Trophoblast cell (in vitro differentiated cells and primary cell): ENCODE measurements at regions not wholly inside any gene's neighbourhood (a gene's known extent, or its start where the extent isn't known, plus 50 kb on each side); places are given as distances from the start of the nearest gene placed in this dataset.

Source experiments
- DNase-seq, 2 donors: peaks; one replicate each; pipeline ENCODE4 v3.0.0-alpha.2; 2016
- H2AFZ ChIP-seq: 2 replicates; pipeline ENCODE4 v1.6.1; 2013; ENCODE audit warnings: low read length, moderate library complexity, mild to moderate bottlenecking; ENCODE audit not compliant: insufficient read depth, poor library complexity
- H2AK5ac ChIP-seq: 2 replicates; pipeline ENCODE4 v1.6.1; 2013; ENCODE audit warnings: mild to moderate bottlenecking, low read length
- H2BK120ac ChIP-seq: 2 replicates; pipeline ENCODE4 v1.6.1; 2013; ENCODE audit warnings: low read length, mild to moderate bottlenecking, moderate library complexity; ENCODE audit not compliant: insufficient read depth, poor library complexity
- H2BK12ac ChIP-seq: 2 replicates; pipeline ENCODE4 v1.6.1; 2013; ENCODE audit warnings: mild to moderate bottlenecking, low read length, moderate library complexity
- H2BK5ac ChIP-seq: 2 replicates; pipeline ENCODE4 v1.6.1; 2013; ENCODE audit warnings: low read length, low read depth, moderate library complexity, mild to moderate bottlenecking; ENCODE audit not compliant: poor library complexity
- H3K14ac ChIP-seq: 2 replicates; pipeline ENCODE4 v1.6.1; 2013; ENCODE audit warnings: mild to moderate bottlenecking, low read length
- H3K18ac ChIP-seq: 2 replicates; pipeline ENCODE4 v1.6.1; 2013; ENCODE audit warnings: mild to moderate bottlenecking, low read length
- H3K23ac ChIP-seq: 2 replicates; pipeline ENCODE4 v1.6.1; 2013; ENCODE audit warnings: low read length
- H3K27ac ChIP-seq: 2 replicates; pipeline ENCODE4 v1.5.1; 2013; ENCODE audit warnings: low read depth, mild to moderate bottlenecking, inconsistent platforms, low read length, moderate library complexity
- H3K27me3 ChIP-seq: 2 replicates; pipeline ENCODE4 v1.6.1; 2013; ENCODE audit warnings: inconsistent platforms, mild to moderate bottlenecking, low read length, moderate library complexity; ENCODE audit not compliant: insufficient read depth
- H3K36me3 ChIP-seq, 2 experiments: 1 replicate in 1 of 2; 2 replicates in 1 of 2; pipeline ENCODE4 v1.6.1; 2013; ENCODE audit warnings: low read length in 2 of 2, mild to moderate bottlenecking in 2 of 2, moderate library complexity in 1 of 2; ENCODE audit not compliant: insufficient read depth in 2 of 2, control insufficient read depth in 1 of 2
- H3K4ac ChIP-seq: 2 replicates; pipeline ENCODE4 v1.6.1; 2013; ENCODE audit warnings: low read depth, mild to moderate bottlenecking, low read length, moderate library complexity
- H3K4me1 ChIP-seq, 2 experiments: 1 replicate in 1 of 2; 2 replicates in 1 of 2; pipeline ENCODE4 v1.6.1; 2013; ENCODE audit warnings: low read length in 2 of 2, mild to moderate bottlenecking in 2 of 2, moderate library complexity in 1 of 2; ENCODE audit not compliant: insufficient read depth in 2 of 2, control insufficient read depth in 1 of 2
- H3K4me2 ChIP-seq: 2 replicates; pipeline ENCODE4 v1.6.1; 2013; ENCODE audit warnings: inconsistent platforms, mild to moderate bottlenecking, low read length, moderate library complexity
- H3K4me3 ChIP-seq: 2 replicates; pipeline ENCODE4 v1.5.1; 2013; ENCODE audit warnings: mild to moderate bottlenecking, low read depth, low read length, inconsistent platforms
- H3K79me1 ChIP-seq: one replicate; pipeline ENCODE4 v1.6.1; 2013; ENCODE audit warnings: low read length
- H3K79me2 ChIP-seq: 2 replicates; pipeline ENCODE4 v1.6.1; 2013; ENCODE audit warnings: low read length, mild to moderate bottlenecking; ENCODE audit not compliant: control insufficient read depth, insufficient read depth, poor library complexity
- H3K9ac ChIP-seq: 2 replicates; pipeline ENCODE4 v1.6.1; 2013; ENCODE audit warnings: mild to moderate bottlenecking, low read length
- H3K9me3 ChIP-seq: 2 replicates; pipeline ENCODE4 v1.6.1; 2013; ENCODE audit warnings: low read depth, mild to moderate bottlenecking, control low read depth, inconsistent platforms, low read length; ENCODE audit not compliant: insufficient read depth
- H4K12ac ChIP-seq: 2 replicates; pipeline ENCODE4 v1.6.1; 2013; ENCODE audit warnings: low read depth, mild to moderate bottlenecking, low read length, moderate library complexity
- H4K8ac ChIP-seq: 2 replicates; pipeline ENCODE4 v1.6.1; 2013; ENCODE audit warnings: low read depth, mild to moderate bottlenecking, low read length, moderate library complexity
- H4K91ac ChIP-seq: one replicate; pipeline ENCODE4 v1.6.1; 2013; ENCODE audit warnings: low read depth, mild to moderate bottlenecking, low read length, moderate library complexity
- WGBS: extraction: QIAGEN DNeasy Blood & Tissue Kit; methylation state at CpG from one replicate; pipeline ENCODE4 v1.1.7; 2013; ENCODE audit warnings: missing lambda C conversion rate; ENCODE audit not compliant: insufficient read length, insufficient coverage; ENCODE audit errors: extremely low coverage; 5-methylcytosine and 5-hydroxymethylcytosine counted together

DNA sequence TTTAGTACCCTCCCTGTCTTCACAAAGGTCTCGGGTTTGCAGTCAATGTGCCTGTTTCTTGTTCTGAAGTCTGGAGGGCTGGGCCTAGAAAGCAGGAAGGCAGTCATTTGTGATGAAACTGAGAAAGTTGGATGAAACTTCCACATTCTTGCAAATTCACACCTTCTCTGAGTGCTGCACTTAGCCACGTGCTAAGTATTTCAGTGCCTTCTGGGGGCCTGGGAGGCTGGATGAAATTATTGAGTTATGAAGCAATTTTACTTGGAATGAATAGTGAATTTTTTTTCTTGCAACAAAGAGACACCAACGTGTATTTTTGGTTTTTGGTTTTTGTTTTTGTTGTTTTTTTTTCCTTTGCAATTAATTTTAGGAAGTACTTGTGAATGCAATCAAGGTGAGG is 71.2 kb downstream of the MSX1 start:
- no peak overlapping the region for H3K4ac ChIP-seq
- no peak overlapping the region for H3K4me2 ChIP-seq
- no peak overlapping the region for H3K4me3 ChIP-seq
- no peak overlapping the region for H2BK5ac ChIP-seq
- no peaks in the 10 kb centered on the region for H3K4me1 ChIP-seq
- no peak overlapping the region for H3K9ac ChIP-seq
- no CpG with 5 or more reads among the region's 3 CpGs for WGBS
- H2AK5ac ChIP-seq = no peak overlapping the region
- no peak overlapping the region for H3K23ac ChIP-seq
- H4K12ac ChIP-seq = no peak overlapping the region
- no peak overlapping the region for H3K18ac ChIP-seq
- H2BK12ac ChIP-seq = no peak overlapping the region
- H3K9me3 ChIP-seq = no peaks in the 10 kb centered on the region
- H3K79me2 ChIP-seq = no peaks in the 10 kb centered on the region
- no peaks in the 10 kb centered on the region for H3K36me3 ChIP-seq
- no peak overlapping the region for H4K8ac ChIP-seq
- H2BK120ac ChIP-seq = no peak overlapping the region
- no peak overlapping the region for H2AFZ ChIP-seq
- H3K79me1 ChIP-seq = no peaks in the 10 kb centered on the region
- H3K14ac ChIP-seq = no peak overlapping the region
- no peaks in the 10 kb centered on the region for H3K27me3 ChIP-seq
- no peak overlapping the region for H3K27ac ChIP-seq
- H4K91ac ChIP-seq = no peak overlapping the region
- no peak for DNase-seq

DNA sequence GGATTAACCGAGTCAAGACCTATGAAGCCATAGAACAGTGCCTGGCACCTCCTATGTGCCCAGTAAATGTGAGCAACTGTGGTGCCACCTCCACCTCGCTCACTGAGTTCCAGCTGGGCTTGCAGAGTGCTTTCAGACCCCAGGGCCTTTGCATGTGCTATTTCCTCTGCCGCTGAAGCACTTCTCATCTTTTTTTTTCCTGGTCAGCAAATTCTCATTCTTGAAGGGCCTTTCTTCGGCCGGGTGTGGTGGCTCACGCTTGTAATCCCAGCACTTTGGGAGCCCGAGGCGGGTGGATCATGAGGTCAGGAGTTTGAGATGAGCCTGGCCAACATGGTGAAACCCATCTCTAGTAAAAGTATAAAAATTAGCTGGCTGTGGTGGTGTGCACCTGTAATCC is 76.5 kb downstream of the MSX1 start:
- H3K4ac ChIP-seq = no peak overlapping the region
- WGBS = no CpG with 5 or more reads among the region's 8 CpGs
- H2BK12ac ChIP-seq = no peak overlapping the region
- H3K9me3 ChIP-seq = no peaks in the 10 kb centered on the region
- no peaks in the 10 kb centered on the region for H3K79me1 ChIP-seq
- no peak overlapping the region for H4K12ac ChIP-seq
- H4K91ac ChIP-seq = no peak overlapping the region
- H2AFZ ChIP-seq = no peak overlapping the region
- no peak overlapping the region for H3K9ac ChIP-seq
- H3K4me3 ChIP-seq = no peak overlapping the region
- no peak overlapping the region for H2AK5ac ChIP-seq
- H3K23ac ChIP-seq = no peak overlapping the region
- no peaks in the 10 kb centered on the region for H3K27me3 ChIP-seq
- H3K4me1 ChIP-seq = no peaks in the 10 kb centered on the region
- no peaks in the 10 kb centered on the region for H3K36me3 ChIP-seq
- no peak for DNase-seq
- H2BK5ac ChIP-seq = no peak overlapping the region
- no peak overlapping the region for H3K14ac ChIP-seq
- H3K18ac ChIP-seq = no peak overlapping the region
- H4K8ac ChIP-seq = no peak overlapping the region
- no peak overlapping the region for H2BK120ac ChIP-seq
- H3K27ac ChIP-seq = no peak overlapping the region
- H3K4me2 ChIP-seq = no peak overlapping the region
- H3K79me2 ChIP-seq = no peaks in the 10 kb centered on the region

DNA sequence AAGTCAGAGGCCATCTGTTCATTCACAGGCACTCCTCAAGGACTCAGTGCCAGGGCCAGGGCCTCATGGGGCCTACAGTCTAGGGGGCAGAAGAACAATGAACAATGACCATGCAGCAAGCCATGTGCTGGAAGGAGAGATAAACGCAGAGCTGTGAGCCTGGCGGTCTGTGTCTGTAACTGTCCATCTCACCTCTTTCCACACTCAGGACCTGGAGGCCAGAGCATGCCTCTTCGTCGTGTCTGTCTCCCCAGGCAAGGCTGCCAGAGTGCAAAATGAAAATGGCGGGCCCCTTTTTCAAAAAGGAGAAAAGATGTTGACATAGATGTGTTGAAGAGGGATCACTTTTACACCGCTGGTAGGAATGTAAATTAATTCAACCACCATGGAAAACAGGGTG is 78.5 kb downstream of the MSX1 start:
- no peak overlapping the region for H3K27ac ChIP-seq
- no peak overlapping the region for H2BK5ac ChIP-seq
- no peak overlapping the region for H3K14ac ChIP-seq
- no CpG with 5 or more reads among the region's 6 CpGs for WGBS
- no peak overlapping the region for H4K8ac ChIP-seq
- no peaks in the 10 kb centered on the region for H3K79me2 ChIP-seq
- no peak for DNase-seq
- H3K4me3 ChIP-seq = no peak overlapping the region
- no peak overlapping the region for H3K18ac ChIP-seq
- H2BK12ac ChIP-seq = no peak overlapping the region
- H4K12ac ChIP-seq = no peak overlapping the region
- no peak overlapping the region for H4K91ac ChIP-seq
- no peak overlapping the region for H2BK120ac ChIP-seq
- no peak overlapping the region for H2AFZ ChIP-seq
- no peaks in the 10 kb centered on the region for H3K4me1 ChIP-seq
- H3K36me3 ChIP-seq = no peaks in the 10 kb centered on the region
- no peak overlapping the region for H3K23ac ChIP-seq
- H3K9me3 ChIP-seq = no peaks in the 10 kb centered on the region
- no peak overlapping the region for H3K4ac ChIP-seq
- H3K4me2 ChIP-seq = no peak overlapping the region
- H2AK5ac ChIP-seq = no peak overlapping the region
- H3K9ac ChIP-seq = no peak overlapping the region
- no peaks in the 10 kb centered on the region for H3K79me1 ChIP-seq
- H3K27me3 ChIP-seq = no peaks in the 10 kb centered on the region

DNA sequence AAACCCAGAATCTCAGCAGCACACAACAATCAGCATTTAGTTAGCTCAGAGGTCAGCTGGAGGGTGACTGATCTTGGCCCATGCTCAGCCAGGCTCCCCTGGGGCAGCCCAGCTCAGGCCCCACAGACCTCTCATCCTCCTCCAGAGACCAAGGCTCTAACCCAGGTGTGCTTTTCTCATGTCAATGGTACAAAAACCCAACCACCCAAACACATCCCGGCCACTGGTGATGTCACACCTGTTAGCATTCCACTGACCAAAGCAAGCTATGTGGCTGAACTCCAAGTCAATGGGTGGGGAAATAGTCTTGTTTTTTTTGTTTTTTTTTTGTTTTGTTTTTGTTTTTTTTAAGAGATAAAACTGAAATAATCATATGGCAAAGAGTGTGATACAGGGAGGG is 77.5 kb downstream of the CYTL1 start:
- no peak overlapping the region for H3K14ac ChIP-seq
- H3K4ac ChIP-seq = no peak overlapping the region
- H3K18ac ChIP-seq = no peak overlapping the region
- peaks cover 7% of the 10 kb centered on the region for H3K9me3 ChIP-seq
- H4K8ac ChIP-seq = no peak overlapping the region
- no peak overlapping the region for H3K27ac ChIP-seq
- H2BK120ac ChIP-seq = no peak overlapping the region
- no peaks in the 10 kb centered on the region for H3K79me1 ChIP-seq
- WGBS = no CpG with 5 or more reads among the region's 1 CpG
- no peak overlapping the region for H4K91ac ChIP-seq
- no peaks in the 10 kb centered on the region for H3K27me3 ChIP-seq
- H4K12ac ChIP-seq = no peak overlapping the region
- H3K23ac ChIP-seq = no peak overlapping the region
- H3K4me1 ChIP-seq = no peaks in the 10 kb centered on the region
- no peak overlapping the region for H3K9ac ChIP-seq
- H3K4me3 ChIP-seq = no peak overlapping the region
- no peak overlapping the region for H3K4me2 ChIP-seq
- no peak overlapping the region for H2BK5ac ChIP-seq
- H3K36me3 ChIP-seq = no peaks in the 10 kb centered on the region
- no peak overlapping the region for H2AK5ac ChIP-seq
- H2BK12ac ChIP-seq = no peak overlapping the region
- H3K79me2 ChIP-seq = no peaks in the 10 kb centered on the region
- no peak for DNase-seq
- H2AFZ ChIP-seq = no peak overlapping the region
